ENCODE measurements at regions not wholly inside any gene's neighbourhood (a gene's known extent, or its start where the extent isn't known, plus 50 kb on each side); places are given as distances from the start of the nearest gene placed in this dataset.

DNA sequence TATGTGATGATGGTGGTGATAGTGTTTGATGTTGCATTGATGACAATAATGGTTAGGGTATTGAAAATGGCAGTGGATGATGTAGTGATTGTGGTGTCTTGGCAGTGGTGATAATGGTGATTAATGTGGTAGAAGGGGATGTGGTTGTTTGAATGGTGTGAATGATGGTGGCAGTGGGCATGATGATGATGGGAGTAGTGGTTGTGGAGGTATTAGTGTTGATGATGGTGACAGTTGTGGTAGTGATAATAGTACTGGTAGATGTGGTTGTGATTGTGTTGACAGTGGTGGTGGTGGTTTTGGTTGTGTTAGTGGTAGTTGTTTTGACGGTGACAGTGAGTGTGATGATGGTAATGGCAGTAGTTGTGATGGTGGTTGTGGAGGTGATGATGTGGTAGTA, 1049.0 kb downstream of the VRK1 start:
- TF ChIP-seq CTCF (IDR thresholded peaks at IDR 0.05) (no peak), SMC3 (IDR thresholded peaks at IDR 0.05; ENCODE audit: low read depth, low read length) (no peak), EP300 (IDR thresholded peaks at IDR 0.05; ENCODE audit: borderline replicate concordance in 1 of 2, low read depth in 1 of 2, low read length in 1 of 2) (no peak)

Data from SK-N-SH (cell line).